ENCODE measurements at regions not wholly inside any gene's neighbourhood (a gene's known extent, or its start where the extent isn't known, plus 50 kb on each side); places are given as distances from the start of the nearest gene placed in this dataset.
"Not testable (repeated sequence)": the region's sequence is repeated elsewhere in the genome, so short reads cannot be mapped to it uniquely, and the experiment has no call there.

DNA sequence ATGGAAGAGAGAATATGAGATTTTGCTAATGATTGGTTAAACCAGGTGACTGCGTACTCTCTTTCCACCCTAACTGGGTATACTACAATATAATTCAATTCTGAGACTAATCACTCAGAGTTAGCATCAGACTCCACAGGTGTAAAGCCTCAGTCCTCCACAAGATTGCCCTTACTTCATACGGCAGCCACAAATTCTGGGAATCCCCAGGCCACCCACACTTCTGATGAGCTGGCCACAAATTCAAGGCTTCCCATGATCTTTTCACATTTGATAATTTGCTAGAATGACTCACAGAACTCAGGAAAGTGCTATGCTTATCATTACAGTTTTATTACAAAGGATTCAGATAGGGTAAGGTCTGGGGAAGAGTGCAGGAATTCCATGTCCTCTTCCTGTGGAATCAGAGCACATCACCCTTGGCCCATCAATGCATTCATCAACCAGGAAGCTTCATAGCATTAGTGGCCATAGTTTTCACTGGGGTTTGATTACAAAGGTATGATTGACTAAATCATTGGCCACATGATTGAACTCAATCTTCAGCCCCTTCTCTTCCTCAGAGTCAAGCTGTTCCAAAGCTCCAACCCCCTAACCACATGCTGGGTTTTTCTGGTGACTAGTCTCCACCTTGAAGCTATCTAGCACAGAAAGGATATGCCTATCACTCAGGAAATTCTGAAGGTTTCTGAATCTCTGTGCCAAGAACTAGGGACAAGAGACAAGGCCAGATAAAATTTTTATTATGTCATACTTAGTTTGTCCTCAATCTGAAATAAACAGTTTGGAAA, 131.7 kb downstream of the HHIPL2 start:
- DNase-seq (ENCODE audit: low read depth in 2 of 2) = peak; percentile 4 to 43

DNA sequence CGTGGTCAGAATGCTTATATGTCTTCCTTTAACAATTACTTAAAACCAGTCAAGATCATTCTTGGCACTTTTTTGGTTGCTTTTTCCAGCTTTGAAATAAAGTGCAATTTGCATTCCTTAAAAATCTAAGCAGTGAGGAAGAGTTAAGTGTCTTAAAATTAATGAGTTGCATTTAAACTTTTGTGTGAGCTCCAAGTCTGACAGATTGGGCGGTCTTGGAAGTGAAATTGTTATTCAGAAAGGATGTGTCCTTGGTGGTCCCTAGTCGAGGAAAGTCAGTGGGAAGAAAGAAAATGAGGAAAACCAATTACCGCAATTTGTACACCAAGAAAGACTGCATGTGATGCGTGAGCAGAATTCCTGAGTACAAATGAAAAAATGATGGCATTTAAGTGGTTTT, 132.5 kb downstream of the HHIPL2 start:
- DNase-seq (ENCODE audit: low read depth in 2 of 2) = no peak

DNA sequence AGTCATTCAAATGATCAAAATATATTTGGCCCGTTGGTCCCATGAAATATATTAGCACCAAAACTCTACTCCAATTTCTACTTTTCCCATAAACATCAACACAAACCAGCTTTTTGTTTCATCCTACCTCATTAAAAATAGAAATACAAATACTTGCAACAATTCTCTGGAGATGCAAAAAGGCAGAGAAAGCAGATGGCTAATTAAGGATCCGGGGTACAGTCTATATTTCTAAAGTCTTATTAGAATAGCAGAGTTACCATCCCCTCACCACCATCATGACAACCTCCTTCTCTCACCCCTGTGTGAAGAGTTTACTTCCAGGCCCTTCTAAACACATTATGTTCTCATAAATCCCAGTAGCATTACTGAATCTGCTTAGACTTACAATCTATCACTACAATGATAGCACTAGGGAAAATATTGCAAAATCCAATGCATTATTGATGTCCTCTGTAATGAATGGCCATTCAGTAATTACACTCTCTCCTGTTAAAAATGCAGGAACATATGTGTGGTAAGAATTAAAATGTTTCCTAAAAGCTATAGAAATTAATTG, 133.8 kb downstream of the HHIPL2 start:
- DNase-seq (ENCODE audit: low read depth in 2 of 2) = no peak

DNA sequence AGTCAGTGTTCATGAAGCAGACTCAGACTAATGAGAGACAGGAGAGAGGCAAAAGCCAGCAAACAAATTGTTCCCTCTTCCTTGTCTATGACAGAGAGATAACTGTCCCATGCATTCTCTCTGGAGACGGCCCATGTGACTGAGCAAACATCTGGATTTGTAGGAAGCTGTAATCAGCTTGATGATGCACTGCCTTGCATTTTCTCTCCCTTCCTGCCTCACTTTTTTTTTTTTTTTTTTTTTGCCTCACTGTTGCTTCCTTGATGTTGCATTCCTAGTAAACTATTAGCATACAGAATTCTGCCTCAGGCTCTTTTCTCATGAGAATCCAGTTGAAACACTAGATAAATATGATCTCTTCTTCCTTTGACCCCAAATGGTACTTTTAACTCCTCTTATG, 134.5 kb downstream of the HHIPL2 start:
- no peak for DNase-seq (ENCODE audit: low read depth in 2 of 2)

DNA sequence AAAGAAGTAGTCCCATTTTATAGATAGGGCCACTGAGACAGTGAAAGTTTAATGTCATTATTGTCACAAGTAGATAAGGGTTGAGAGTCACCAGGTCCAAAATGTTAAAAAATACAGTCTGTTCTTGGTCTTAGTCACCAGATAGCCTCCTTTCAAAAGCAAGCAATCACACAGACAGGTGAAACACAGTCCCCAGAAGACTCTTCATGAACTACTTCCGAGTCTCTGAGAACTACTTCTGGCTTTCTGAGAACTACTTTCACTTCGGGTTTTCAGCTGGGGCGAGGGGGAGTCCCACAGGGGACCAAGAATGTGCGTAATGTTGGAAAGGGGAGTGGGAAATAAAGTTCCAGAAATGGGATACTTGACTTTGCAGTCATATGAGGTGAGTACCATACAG, 143.2 kb downstream of the HHIPL2 start:
- DNase-seq (ENCODE audit: low read depth in 2 of 2) = no peak

DNA sequence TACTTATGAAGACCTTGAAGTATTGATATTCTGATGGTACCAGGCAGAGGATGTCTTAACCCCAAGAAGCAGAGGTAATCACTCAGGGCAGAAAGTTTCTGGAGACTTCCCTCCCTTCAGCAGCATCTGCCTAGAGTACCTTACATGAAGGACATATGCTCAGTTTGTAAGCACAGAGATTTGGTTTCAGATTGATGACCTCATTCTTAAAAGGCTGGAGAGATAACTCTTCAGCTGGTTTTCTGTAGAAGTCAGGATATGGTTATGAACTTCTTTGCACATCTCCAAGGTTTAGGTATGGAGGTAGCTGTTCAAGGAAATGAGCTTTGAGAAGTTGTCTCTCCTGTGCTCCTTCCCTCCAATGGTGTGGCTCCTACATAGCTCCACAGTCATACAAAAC, 148.7 kb downstream of the HHIPL2 start:
- no peak for DNase-seq (ENCODE audit: low read depth in 2 of 2)

DNA sequence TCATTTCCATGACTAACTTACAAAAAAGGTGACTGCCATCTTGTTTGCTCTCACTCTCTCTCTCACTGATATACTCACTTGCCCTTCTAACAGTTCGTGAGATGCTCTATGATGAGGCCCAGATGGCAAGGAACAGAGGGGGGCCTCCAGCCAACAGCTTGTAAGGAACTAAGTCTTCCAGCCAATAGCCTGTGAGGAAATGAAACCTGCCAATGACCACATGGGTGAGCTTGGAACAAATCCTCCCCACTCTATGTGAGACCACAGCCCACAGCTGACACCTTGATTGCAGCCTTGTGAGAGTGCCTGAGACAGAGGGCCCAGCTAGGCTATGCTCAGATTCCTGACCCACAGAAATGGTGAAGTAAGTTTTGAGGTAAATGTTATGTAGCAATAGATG, 153.7 kb downstream of the HHIPL2 start:
- DNase-seq (ENCODE audit: low read depth in 2 of 2) = no peak

DNA sequence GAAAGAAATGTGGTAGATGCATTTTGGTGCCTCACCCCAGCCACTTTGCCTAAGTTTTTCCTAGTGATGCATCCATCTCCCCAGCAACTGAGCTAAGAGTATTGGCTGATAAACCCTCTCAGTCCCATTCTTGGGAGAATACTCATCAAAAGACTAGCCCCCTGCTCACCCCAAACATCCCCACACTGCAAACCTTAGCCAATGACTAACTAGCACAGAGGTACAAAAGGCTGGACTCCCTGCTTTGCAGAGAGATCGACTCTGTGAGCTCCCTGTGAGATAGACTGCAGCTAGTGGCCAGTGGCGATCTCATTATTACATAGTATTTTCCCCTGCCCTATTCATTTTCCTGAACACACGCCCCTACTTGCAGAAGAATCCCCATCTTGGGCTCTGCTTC, 155.3 kb downstream of the HHIPL2 start:
- DNase-seq (ENCODE audit: low read depth in 2 of 2) = no peak

DNA sequence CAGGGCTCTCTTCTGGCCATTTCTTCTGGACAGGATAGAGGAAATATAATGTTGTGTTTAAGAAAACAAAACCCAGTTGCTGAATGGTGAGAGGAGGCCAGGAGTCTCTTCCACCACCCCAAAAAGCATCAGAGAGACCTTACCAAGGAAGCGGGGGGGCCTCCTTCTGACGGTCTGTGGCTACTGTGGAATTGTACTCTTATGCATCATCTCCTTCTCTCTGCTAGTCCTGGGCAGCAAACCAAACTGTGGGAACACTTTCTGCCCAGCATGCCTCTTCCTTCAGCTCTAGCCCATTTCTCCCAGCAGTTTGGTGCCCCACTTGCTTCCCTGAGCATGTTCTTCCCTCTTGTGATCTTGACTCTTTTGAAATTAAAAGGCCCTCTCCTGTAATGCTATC, 157.7 kb downstream of the HHIPL2 start:
- no peak for DNase-seq (ENCODE audit: low read depth in 2 of 2)

DNA sequence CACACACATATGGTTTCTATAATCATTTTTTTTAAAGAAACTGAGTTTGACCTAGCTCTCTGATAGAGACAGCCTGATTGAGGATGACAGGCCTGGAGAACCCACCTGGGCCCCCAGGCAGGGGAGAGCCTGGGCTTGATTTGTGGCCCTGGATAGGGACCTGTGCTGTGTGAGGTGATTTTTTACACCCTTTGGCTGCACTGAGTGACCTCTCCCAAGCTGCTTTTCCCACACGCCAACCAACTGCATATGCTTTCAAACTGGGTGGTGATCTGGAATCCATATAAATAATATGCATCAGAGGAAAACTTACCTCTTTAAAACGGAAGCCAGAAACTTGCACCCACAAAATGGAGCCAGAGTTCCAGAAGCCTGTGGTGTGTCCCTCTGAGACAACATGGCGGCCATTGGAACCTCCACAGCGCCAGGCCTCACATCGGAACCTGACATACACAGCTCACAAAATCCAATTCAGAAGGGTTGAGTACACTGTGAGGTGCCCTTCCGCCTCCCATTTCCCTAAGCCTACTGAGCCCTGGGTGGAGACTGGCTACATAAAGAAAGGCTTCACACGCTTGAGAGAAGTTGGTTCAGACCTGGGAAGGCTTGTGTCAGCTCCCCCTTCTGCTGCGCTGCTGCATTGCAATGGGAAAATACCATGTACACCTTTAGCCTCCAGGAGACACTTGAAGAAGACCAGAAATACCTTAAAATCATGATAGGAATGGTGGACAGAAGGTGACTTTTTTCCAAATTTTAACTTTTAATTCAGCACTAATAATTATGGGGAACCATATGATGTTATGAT, 160.7 kb downstream of the HHIPL2 start:
- no peak for DNase-seq (ENCODE audit: low read depth in 2 of 2)

DNA sequence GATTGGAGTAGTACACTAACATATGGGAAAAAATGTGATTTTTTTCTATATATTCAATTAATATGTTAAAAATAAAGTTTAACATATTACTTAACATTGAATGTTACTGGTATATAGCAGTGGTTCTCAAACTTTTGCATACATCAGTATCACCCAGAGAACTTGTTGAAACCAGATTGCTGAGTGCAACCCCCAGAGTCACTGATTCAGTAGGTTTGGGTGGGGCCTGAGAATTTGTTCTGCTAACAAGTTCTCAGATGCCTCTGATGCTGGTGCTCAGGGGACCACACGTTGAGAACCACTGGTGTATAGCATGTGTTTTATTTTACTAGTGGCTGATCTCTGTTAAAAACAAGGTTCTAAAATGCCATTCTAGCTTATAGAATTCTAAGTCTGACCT, 161.9 kb downstream of the HHIPL2 start:
- no peak for DNase-seq (ENCODE audit: low read depth in 2 of 2)

DNA sequence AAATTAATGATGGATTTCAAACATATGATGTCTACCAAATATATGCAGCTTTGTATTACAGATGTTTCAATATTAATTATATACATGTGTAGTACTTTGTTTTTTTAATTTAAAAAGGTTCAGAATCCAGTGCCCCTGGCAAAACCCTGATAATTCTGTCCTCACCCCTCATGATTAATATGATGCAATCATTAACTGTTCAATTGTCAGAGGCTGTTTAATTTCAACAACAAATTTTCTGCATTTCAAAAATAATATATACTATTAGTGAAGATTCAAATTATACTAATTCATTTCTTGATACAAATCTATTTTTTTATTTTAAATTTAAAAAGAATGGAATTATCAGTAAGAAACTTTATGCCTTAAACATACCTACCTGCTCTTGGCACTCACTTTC, 162.6 kb downstream of the HHIPL2 start:
- no peak for DNase-seq (ENCODE audit: low read depth in 2 of 2)

DNA sequence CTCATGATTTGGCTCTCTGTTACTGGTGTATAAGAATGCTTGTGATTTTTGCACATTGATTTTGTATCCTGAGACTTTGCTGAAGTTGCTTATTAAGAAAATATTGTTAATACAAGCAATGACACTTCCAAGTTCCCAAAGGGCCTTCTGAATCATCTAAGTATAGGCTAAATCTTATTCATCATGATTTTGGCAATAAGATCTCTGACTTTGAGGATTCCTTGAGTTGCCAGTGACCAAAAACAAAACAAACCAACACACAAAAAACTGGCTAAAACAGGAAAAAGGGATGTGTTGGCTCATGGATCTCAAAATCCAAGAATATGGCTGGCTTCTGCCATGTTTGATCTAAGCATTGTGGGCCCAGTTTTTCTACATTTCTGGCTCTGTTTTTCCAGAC, 163.4 kb downstream of the HHIPL2 start:
- DNase-seq (ENCODE audit: low read depth in 2 of 2) = no peak

DNA sequence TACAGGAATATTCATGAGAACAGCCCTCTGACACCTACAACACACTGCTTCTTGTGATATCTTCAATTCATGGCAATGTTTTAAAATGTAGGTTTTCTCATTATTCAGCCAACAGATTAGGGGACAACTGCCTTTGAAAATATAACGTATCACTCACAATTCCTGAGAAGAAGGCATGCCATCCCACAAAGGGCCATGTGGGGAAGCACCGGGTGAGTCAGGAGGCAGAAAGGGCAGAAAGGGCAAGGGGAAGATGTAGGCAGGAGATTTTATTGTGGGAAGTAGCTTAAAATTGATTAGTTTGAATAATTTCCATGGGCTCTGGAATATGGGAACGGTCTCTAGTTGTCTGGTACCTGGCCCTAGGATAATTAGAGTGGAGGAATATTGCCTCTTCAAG, 165.7 kb downstream of the HHIPL2 start:
- DNase-seq (ENCODE audit: low read depth in 2 of 2) = no peak

DNA sequence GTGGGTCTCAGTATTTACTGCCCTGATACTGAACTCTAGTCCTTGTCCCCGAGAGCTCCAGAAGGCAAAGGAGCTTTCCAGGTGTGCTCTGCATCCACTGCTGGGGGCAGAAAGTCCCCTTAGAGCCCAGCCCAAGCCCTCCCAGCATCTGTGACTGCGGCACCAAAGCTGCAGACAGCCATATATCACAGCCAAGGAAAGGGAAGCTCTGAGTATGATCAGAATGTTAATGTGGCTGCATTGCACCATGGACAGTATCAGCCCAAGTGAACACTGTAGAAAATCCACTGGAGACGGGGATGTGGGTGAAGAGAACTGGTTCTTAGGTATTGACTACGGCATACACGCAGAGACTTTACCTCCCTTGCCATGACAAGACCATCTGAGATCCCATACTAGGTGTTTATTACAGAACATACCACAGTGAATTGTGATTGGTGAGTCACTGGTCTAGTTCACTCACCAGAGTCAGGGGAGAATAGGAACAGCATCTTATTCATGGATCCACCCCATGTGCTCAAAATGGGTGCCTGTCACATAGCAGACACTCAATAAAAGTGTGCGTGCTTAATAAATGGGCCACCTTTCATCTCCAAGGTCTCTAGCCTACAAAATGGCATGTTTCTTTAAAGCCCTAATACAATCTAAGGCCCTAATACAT, 170.3 kb downstream of the HHIPL2 start:
- DNase-seq (ENCODE audit: low read depth in 2 of 2) = no peak

DNA sequence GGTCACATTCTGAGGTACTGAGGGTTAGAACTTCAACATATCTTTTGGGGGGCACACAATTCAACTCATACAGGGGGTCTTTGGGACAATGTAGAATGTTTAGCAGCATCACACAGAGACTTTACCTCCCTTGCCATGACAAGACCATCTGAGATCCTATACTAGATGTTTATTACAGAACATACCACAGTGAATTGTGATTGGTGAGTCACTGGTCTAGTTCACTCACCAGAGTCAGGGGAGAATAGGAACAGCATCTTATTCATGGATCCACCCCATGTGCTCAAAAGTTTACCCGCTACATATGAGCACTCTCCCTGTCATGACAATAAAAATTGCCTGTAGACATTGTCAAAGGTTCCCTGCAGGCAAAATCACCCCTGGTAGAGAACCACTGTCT, 171.1 kb downstream of the HHIPL2 start:
- DNase-seq (ENCODE audit: low read depth in 2 of 2) = not testable (repeated sequence)

DNA sequence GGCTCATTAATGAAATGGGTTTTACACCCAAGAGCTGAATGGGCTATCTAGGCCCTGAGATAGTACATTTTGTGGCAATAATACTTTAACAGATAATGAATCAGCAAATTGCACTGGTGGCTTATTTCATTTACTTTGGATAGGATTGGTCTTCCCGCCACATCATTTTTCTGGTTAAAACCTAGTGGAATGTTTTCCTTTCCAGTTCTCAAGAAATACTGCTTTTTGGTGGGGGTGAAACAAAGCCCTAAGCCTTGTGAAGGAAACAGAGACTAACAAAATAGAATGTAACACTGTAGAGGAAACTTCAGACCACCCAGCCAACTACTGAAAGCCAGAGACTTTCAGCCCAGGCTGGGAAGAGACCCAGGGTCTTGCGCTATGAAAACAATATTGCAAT, 172.2 kb downstream of the HHIPL2 start:
- DNase-seq (ENCODE audit: low read depth in 2 of 2) = no peak

DNA sequence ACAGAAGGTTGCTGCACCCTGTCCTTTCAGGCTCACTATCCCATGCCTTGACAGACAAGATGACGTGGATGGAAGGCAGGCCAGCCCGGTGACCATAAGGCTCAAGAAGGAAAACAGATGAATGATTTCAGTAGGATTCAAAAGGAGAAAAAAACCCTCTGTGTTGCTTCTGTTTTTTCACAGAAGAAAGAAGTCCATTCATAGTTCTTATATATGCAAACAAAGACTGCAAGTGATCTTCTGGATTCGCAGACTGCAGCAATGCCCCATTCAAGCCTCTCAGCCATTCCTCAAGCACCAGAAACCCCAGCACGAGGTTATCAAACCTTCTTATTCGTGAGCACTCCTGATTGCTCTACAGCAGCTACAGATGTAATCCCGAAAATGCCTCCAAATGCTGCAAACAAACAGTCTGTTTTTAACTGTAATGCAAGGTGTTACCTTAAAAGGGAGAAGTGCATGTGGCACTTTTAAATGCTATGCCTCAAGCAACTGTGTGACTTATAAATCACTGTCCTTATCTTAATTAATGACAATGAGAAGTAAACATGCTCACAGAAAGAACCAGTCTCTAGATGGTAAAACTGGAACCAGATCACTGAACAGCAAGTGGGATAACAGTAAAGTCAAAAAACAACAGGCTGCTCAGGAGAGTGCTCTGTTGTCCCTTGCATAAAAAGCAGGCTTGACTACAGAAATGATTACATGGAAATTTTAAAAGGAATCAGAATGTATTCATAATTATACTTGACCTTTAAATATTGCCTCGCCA, 173.9 kb downstream of the HHIPL2 start:
- no peak for DNase-seq (ENCODE audit: low read depth in 2 of 2)

DNA sequence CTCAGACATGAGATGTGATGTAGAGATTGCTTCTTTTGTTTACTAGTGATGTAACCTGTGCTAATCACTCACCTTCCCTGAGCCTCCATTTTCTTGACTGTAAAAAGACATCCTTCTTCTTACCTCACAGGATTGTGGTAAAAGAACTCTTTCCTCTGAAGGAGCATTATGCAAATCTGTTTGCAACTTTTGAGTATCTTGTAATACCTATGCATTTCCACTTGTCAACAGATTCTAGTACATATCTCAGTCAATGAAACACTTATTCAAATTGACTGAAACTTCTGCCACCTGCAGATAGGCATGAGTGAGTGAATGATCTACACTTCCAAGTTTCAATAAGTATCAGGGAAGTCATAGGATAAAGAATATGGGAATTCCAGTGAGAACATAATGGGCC, 174.7 kb downstream of the HHIPL2 start:
- no peak for DNase-seq (ENCODE audit: low read depth in 2 of 2)

DNA sequence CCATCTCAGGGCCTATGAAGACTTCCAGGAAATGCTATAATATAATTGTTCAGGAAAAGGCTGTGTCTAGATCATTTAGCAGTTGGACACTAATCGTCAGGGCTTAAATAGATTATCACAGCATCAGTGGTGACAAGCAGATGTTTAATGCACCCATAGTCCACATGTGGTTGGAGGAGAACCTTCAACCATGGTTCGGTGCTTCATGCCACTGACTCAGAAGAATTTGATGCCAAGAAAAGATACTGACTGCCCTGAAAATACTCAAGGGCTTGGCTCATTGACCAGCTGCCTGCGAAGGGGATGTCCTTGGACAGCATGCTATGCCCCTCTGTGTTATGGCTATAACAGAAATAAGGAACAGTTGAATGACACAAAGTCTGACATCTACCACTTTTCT, 175.7 kb downstream of the HHIPL2 start:
- DNase-seq (ENCODE audit: low read depth in 2 of 2) = no peak

DNA sequence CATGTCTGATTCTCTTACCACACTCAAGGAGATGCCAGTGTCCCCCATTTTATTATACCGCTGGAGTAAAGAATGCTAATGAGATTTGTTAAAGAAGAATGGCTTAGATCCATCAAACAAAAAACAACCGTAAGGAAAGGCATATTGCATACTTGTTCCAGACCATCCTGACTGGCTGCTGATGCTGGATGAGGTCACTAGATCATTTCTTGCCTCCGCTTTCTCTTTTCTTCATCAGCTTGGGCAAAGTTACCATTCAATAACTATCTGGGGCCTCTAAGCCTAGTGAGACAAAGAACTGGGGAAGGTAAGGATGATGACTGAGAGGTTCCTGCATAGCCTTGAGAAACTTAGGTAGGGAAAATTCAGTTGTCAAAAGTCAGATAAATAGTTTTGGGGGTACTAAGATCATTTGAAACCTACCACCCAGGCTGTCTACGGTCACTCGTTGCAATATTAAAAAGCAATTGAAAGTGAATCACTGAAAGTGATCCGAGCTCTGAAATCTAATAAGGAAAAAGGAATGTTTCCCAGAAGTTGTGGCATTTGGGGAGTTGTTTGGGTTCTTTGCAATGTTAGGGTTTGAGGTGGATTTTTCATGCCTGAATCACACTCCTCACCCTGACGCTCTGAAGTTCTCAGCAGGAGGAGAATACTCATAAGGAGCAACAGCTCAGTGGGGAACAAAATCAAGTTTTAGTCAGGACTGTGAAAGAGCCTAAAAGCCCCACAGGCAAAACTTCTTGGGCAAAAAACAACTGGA, 176.8 kb downstream of the HHIPL2 start:
- no peak for DNase-seq (ENCODE audit: low read depth in 2 of 2)

Measured in stimulated activated CD4-positive, alpha-beta T cell treated with anti-CD3 and anti-CD28 coated beads, Interleukin-4, amount 100 ng/mL, for 48 hours (primary cell).